ENCODE measurements at regions not wholly inside any gene's neighbourhood (a gene's known extent, or its start where the extent isn't known, plus 50 kb on each side); places are given as distances from the start of the nearest gene placed in this dataset.
"Not testable (repeated sequence)": the region's sequence is repeated elsewhere in the genome, so short reads cannot be mapped to it uniquely, and the experiment has no call there.

DNA sequence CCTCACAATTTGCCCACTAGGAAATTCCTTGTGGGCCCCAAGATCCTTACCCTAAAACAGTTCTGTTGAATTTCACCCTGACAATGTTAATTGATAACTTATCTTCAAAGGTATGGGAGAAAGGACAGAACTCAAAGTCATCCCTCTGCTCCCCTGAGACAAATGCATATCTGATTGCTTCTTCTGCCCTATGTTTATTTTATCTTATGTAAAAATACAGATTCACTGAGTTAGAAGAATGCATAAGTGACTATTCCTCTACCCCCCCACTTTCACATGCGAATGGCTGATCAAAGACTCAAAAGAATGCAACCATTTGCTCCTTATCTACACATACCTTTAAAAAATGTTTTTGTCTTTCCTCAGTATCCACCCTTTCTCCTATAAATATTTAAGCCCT is 235.7 kb upstream of the SEMA3C start:
- intact Hi-C loops (cut with micrococcal nuclease), result no loop called here
- Mint-ChIP-seq H3K27ac (ENCODE audit: low read depth, unreplicated experiment) (no peak overlapping the region), H3K27me3 (ENCODE audit: insufficient read depth, unreplicated experiment) (no peaks in the 10 kb centered on the region), H3K4me3 (ENCODE audit: unreplicated experiment) (no peak overlapping the region), H3K4me1 (ENCODE audit: insufficient read depth, unreplicated experiment) (peaks cover 8% of the 10 kb centered on the region), H3K9me3 (ENCODE audit: unreplicated experiment) (no peaks in the 10 kb centered on the region), H3K36me3 (ENCODE audit: insufficient read depth, unreplicated experiment) (no peaks in the 10 kb centered on the region)
- TF ChIP-seq, protein P1, sequence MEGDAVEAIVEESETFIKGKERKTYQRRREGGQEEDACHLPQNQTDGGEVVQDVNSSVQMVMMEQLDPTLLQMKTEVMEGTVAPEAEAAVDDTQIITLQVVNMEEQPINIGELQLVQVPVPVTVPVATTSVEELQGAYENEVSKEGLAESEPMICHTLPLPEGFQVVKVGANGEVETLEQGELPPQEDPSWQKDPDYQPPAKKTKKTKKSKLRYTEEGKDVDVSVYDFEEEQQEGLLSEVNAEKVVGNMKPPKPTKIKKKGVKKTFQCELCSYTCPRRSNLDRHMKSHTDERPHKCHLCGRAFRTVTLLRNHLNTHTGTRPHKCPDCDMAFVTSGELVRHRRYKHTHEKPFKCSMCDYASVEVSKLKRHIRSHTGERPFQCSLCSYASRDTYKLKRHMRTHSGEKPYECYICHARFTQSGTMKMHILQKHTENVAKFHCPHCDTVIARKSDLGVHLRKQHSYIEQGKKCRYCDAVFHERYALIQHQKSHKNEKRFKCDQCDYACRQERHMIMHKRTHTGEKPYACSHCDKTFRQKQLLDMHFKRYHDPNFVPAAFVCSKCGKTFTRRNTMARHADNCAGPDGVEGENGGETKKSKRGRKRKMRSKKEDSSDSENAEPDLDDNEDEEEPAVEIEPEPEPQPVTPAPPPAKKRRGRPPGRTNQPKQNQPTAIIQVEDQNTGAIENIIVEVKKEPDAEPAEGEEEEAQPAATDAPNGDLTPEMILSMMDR (IDR thresholded peaks at IDR 0.05; ENCODE audit: unreplicated experiment), result no peak
- no peak for DNase-seq (ENCODE audit: unreplicated experiment)
- BruUV-seq (replicated peaks), result no TSS peak
- ChIA-PET CTCF (interaction anchor here (0.6 kb wide), 1 partner anchor 26 kb away, joined by 3 read pairs; no protein-coding TSS in a partner anchor), POLR2A (no interaction called here)

DNA sequence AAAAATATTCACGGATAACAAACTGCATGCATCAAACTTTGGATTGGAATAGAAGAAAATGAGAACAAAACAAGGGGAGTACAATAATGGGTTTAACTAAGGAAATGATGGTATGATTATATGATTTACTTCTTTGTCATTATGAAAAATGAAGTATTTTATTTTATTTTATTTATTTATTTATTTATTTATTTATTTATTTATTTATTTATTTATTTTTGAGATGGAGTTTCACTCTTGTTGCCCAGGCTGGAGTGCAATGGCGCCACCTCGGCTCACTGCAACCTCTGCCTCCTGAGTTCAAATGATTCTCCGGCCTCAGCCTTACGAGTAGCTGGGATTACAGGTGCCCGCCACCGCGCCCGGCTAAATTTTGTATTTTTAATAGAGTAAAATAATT is 234.1 kb upstream of the SEMA3C start:
- intact Hi-C loops (cut with micrococcal nuclease); H3K9me3 Mint-ChIP-seq (ENCODE audit: unreplicated experiment); H3K27me3 Mint-ChIP-seq (ENCODE audit: insufficient read depth, unreplicated experiment); DNase-seq (ENCODE audit: unreplicated experiment); H3K27ac Mint-ChIP-seq (ENCODE audit: low read depth, unreplicated experiment); BruUV-seq (replicated peaks); H3K4me3 Mint-ChIP-seq (ENCODE audit: unreplicated experiment); H3K36me3 Mint-ChIP-seq (ENCODE audit: insufficient read depth, unreplicated experiment); H3K4me1 Mint-ChIP-seq (ENCODE audit: insufficient read depth, unreplicated experiment); POLR2A ChIA-PET: not testable (repeated sequence)
- CTCF ChIA-PET, result interaction anchor here (0.5 kb wide), 1 partner anchor 227 kb away, joined by 3 read pairs; no protein-coding TSS in a partner anchor

DNA sequence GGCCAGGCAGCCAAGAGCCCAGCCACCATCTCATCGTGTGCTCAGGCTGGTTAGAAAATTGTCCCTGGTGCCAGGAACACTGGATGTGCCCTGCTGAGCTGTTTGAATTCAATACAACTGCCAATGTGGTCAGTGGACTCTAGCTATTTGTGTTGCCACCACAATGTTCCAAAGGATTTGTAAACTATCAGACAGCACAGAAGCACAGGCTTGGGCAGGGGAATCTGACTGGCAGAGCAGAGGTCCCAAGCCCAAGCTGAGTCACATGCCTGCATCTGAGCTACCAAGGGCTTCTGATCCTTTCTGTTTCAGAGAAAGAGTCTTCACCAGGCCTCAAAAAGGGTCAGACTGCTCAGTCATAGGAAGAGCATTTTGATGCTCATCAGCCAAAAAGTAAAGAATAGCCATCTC is 232.1 kb upstream of the SEMA3C start:
- no peak overlapping the region for H3K4me3 Mint-ChIP-seq (ENCODE audit: unreplicated experiment)
- POLR2A ChIA-PET, result interaction anchor here (0.6 to 1.0 kb wide), 3 partner anchors 9 to 299 kb away, joined by 3 to 4 read pairs (median 3); no protein-coding TSS in a partner anchor
- TF ChIP-seq, protein P1 (IDR thresholded peaks at IDR 0.05; ENCODE audit: unreplicated experiment), result no peak
- H3K27me3 Mint-ChIP-seq (ENCODE audit: insufficient read depth, unreplicated experiment), result no peaks in the 10 kb centered on the region
- no peak for DNase-seq (ENCODE audit: unreplicated experiment)
- H3K9me3 Mint-ChIP-seq (ENCODE audit: unreplicated experiment), result no peaks in the 10 kb centered on the region
- peaks cover 2% of the 10 kb centered on the region for H3K36me3 Mint-ChIP-seq (ENCODE audit: insufficient read depth, unreplicated experiment)
- H3K27ac Mint-ChIP-seq (ENCODE audit: low read depth, unreplicated experiment), result no peak overlapping the region
- peaks cover 8% of the 10 kb centered on the region for H3K4me1 Mint-ChIP-seq (ENCODE audit: insufficient read depth, unreplicated experiment)
- BruUV-seq (replicated peaks), result no TSS peak
- intact Hi-C loops (cut with micrococcal nuclease), result no loop called here
- CTCF ChIA-PET, result interaction anchor here (0.6 kb wide), 1 partner anchor 519 kb away, joined by 4 read pairs; no protein-coding TSS in a partner anchor

DNA sequence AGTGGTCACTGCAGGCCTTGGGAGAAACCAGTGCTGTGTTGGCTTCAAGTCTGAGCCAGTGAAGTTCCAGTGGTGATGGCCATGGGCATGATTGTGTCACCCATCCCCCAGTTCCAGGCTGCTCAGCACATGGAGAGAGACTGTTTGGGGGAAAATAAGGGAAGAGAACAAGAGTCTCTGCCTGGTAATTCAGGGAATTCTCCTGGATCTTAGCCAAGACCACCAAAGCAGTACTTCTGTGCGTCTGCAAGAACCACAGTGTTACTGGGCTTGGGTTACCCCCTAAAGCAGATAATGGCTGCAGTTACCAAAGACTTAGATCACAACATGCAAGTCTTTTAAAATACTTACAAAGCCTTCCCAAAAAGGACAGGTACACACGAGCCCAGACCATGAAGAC is 225.0 kb upstream of the SEMA3C start:
- no TSS peak for BruUV-seq (replicated peaks)
- Mint-ChIP-seq H3K9me3 (ENCODE audit: unreplicated experiment) (no peaks in the 10 kb centered on the region), H3K27me3 (ENCODE audit: insufficient read depth, unreplicated experiment) (no peaks in the 10 kb centered on the region), H3K4me1 (ENCODE audit: insufficient read depth, unreplicated experiment) (no peaks in the 10 kb centered on the region), H3K27ac (ENCODE audit: low read depth, unreplicated experiment) (no peak overlapping the region), H3K36me3 (ENCODE audit: insufficient read depth, unreplicated experiment) (peaks cover 6% of the 10 kb centered on the region), H3K4me3 (ENCODE audit: unreplicated experiment) (no peak overlapping the region)
- POLR2A ChIA-PET, result no interaction called here
- DNase-seq (ENCODE audit: unreplicated experiment), result no peak
- intact Hi-C loops (cut with micrococcal nuclease), result no loop called here
- CTCF ChIA-PET, result interaction anchor here (1.0 kb wide), 1 partner anchor 8 kb away, joined by 3 read pairs; no protein-coding TSS in a partner anchor
- TF ChIP-seq, protein P1 (IDR thresholded peaks at IDR 0.05; ENCODE audit: unreplicated experiment), result no peak

DNA sequence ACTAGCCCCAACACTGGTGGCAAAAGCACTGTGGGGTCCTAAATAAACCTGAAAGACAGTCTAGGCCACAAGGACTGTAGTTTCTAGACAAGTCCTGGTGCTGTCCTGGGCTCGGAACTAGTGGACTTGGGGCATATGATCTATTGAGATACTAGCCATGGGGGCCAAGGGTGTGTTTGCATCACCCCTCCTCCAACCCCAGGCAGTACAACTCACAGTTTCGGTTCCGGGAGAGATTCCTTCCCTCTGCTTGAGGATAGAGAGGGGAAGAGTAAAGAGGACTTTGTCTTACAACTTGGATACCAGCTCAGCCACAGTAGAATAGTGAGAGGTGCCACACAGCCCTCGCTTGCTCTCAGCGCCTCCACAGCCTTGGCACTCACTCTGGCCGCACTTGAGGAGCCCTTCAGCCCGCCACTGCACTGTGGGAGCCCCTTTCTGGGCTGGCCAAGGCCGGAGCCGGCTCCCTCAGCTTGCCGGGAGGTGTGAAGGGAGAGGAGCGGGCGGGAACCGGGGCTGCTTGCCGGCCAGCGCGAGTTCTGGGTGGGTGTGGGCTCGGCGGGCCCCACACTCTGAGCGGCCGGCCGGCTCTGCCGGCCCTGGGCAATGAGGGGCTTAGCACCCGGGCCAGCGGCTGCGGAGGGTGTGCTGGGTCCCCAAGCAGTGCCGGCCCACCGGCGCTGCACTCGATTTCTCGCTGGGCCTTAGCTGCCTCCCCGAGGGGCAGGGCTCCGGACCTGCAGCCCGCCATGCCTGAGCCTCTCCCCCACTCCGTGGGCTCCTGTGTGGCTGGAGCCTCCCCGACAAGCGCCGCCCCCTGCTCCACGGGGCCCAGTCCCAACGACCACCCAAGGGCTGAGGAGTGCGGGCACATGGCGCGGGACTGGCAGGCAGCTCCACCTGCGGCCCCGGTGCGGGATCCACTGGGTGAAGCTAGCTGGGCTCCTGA is 222.7 kb upstream of the SEMA3C start:
- H3K4me1 Mint-ChIP-seq (ENCODE audit: insufficient read depth, unreplicated experiment); H3K4me3 Mint-ChIP-seq (ENCODE audit: unreplicated experiment); H3K27me3 Mint-ChIP-seq (ENCODE audit: insufficient read depth, unreplicated experiment); CTCF ChIA-PET; H3K36me3 Mint-ChIP-seq (ENCODE audit: insufficient read depth, unreplicated experiment); DNase-seq (ENCODE audit: unreplicated experiment); H3K9me3 Mint-ChIP-seq (ENCODE audit: unreplicated experiment); intact Hi-C loops (cut with micrococcal nuclease); BruUV-seq (replicated peaks); H3K27ac Mint-ChIP-seq (ENCODE audit: low read depth, unreplicated experiment): not testable (repeated sequence)
- POLR2A ChIA-PET, result interaction anchor here (0.7 kb wide), 1 partner anchor 9 kb away, joined by 4 read pairs; no protein-coding TSS in a partner anchor
